ENCODE measurements at regions not wholly inside any gene's neighbourhood (a gene's known extent, or its start where the extent isn't known, plus 50 kb on each side); places are given as distances from the start of the nearest gene placed in this dataset.

- no peak for DNase-seq (ENCODE audit: low read depth)
- TF ChIP-seq, protein P1, sequence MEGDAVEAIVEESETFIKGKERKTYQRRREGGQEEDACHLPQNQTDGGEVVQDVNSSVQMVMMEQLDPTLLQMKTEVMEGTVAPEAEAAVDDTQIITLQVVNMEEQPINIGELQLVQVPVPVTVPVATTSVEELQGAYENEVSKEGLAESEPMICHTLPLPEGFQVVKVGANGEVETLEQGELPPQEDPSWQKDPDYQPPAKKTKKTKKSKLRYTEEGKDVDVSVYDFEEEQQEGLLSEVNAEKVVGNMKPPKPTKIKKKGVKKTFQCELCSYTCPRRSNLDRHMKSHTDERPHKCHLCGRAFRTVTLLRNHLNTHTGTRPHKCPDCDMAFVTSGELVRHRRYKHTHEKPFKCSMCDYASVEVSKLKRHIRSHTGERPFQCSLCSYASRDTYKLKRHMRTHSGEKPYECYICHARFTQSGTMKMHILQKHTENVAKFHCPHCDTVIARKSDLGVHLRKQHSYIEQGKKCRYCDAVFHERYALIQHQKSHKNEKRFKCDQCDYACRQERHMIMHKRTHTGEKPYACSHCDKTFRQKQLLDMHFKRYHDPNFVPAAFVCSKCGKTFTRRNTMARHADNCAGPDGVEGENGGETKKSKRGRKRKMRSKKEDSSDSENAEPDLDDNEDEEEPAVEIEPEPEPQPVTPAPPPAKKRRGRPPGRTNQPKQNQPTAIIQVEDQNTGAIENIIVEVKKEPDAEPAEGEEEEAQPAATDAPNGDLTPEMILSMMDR (IDR thresholded peaks at IDR 0.05; ENCODE audit: control insufficient read depth, insufficient read depth, low read depth, low read length, missing control alignments), result no peak
- no peak overlapping the region for H3K4me3 ChIP-seq (ENCODE audit: control insufficient read depth, low read depth, low read length)
Observed at GRCh38 chr1:22260860-22261432, 118.0 kb upstream of the WNT4 start.

DNA sequence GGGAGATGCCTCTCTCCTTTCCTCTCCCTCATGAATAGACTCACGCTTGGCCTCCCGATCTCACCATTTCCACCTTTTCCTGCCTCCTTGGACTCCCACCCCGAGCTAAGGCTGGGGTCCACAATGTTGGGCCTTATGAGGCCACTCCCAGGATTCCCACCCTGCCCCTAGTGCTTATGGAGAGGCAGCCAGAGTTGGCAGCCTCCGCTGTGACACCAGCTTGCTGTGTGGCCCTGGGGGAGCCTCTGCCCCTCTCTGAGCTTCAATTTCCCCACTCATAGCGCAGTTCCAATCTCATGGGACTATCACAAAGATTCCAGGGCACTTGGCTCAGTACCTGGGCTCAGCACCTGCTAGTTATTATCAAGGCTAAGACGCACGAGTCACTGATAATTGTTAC is 118.7 kb upstream of the WNT4 start:
- DNase-seq (ENCODE audit: low read depth), result no peak
- TF ChIP-seq, protein P1 (IDR thresholded peaks at IDR 0.05; ENCODE audit: control insufficient read depth, insufficient read depth, low read depth, low read length, missing control alignments), result no peak
- no peak overlapping the region for H3K4me3 ChIP-seq (ENCODE audit: control insufficient read depth, low read depth, low read length)

- DNase-seq (ENCODE audit: low read depth), result no peak
- TF ChIP-seq, protein P1 (IDR thresholded peaks at IDR 0.05; ENCODE audit: control insufficient read depth, insufficient read depth, low read depth, low read length, missing control alignments), result no peak
- H3K4me3 ChIP-seq (ENCODE audit: control insufficient read depth, low read depth, low read length), result no peak overlapping the region
Observed at GRCh38 chr1:22262583-22262982, 119.7 kb upstream of the WNT4 start.

GRCh38 chr1:22263359-22263758 is 120.5 kb upstream of the WNT4 start:
- no peak overlapping the region for H3K4me3 ChIP-seq (ENCODE audit: control insufficient read depth, low read depth, low read length)
- DNase-seq (ENCODE audit: low read depth), result no peak
- TF ChIP-seq, protein P1 (IDR thresholded peaks at IDR 0.05; ENCODE audit: control insufficient read depth, insufficient read depth, low read depth, low read length, missing control alignments), result no peak

GRCh38 chr1:22264464-22265341 is 121.8 kb upstream of the WNT4 start:
- no peak for DNase-seq (ENCODE audit: low read depth)
- H3K4me3 ChIP-seq (ENCODE audit: control insufficient read depth, low read depth, low read length), result no peak overlapping the region
- TF ChIP-seq, protein P1 (IDR thresholded peaks at IDR 0.05; ENCODE audit: control insufficient read depth, insufficient read depth, low read depth, low read length, missing control alignments), result no peak

GRCh38 chr1:22266141-22266540 is 123.2 kb upstream of the WNT4 start:
- TF ChIP-seq, protein P1 (IDR thresholded peaks at IDR 0.05; ENCODE audit: control insufficient read depth, insufficient read depth, low read depth, low read length, missing control alignments), result no peak
- DNase-seq (ENCODE audit: low read depth), result no peak

More at GRCh38 chr1:22266141-22266540, 123.2 kb upstream of the WNT4 start:
- H3K4me3 ChIP-seq (ENCODE audit: control insufficient read depth, low read depth, low read length), result no peak overlapping the region
